Neuronal stem cell (in vitro differentiated cells): ENCODE measurements at regions not wholly inside any gene's neighbourhood (a gene's known extent, or its start where the extent isn't known, plus 50 kb on each side); places are given as distances from the start of the nearest gene placed in this dataset.

ENCODE experiments used
- DNase-seq: peaks from one replicate; pipeline ENCODE4 v3.0.0-alpha.2; 2013; ENCODE audit warnings: low spot score
- H2AFZ ChIP-seq: one replicate; pipeline ENCODE4 v1.6.1; 2013; ENCODE audit warnings: mild to moderate bottlenecking, low read length, inconsistent platforms
- H2AK5ac ChIP-seq: 2 replicates; pipeline ENCODE4 v1.6.1; 2013; ENCODE audit warnings: low read depth, mild to moderate bottlenecking, inconsistent platforms, low read length, moderate library complexity, mixed read lengths
- H2BK120ac ChIP-seq: 2 replicates; pipeline ENCODE4 v1.6.1; 2013; ENCODE audit warnings: low read depth, mild to moderate bottlenecking, inconsistent platforms, low read length, moderate library complexity, mixed read lengths
- H2BK12ac ChIP-seq: one replicate; pipeline ENCODE4 v1.6.1; 2013; ENCODE audit warnings: low read length, inconsistent platforms
- H2BK15ac ChIP-seq: 2 replicates; pipeline ENCODE4 v1.6.1; 2013; ENCODE audit warnings: mild to moderate bottlenecking, low read length, inconsistent platforms, mixed read lengths
- H2BK5ac ChIP-seq: one replicate; pipeline ENCODE4 v1.6.1; 2013; ENCODE audit warnings: inconsistent platforms, mild to moderate bottlenecking, low read length, moderate library complexity
- H3K14ac ChIP-seq: one replicate; pipeline ENCODE4 v1.6.1; 2013; ENCODE audit warnings: low read length, inconsistent platforms
- H3K18ac ChIP-seq: 2 replicates; pipeline ENCODE4 v1.6.1; 2013; ENCODE audit warnings: low read length, inconsistent platforms
- H3K23ac ChIP-seq: 2 replicates; pipeline ENCODE4 v1.6.1; 2013; ENCODE audit warnings: low read depth, mild to moderate bottlenecking, mixed read lengths, low read length, inconsistent platforms; ENCODE audit not compliant: poor library complexity
- H3K27ac ChIP-seq: replicated peaks from 3 replicates; pipeline ENCODE4 v1.5.1; 2013; ENCODE audit warnings: low read length, inconsistent platforms
- H3K27me3 ChIP-seq, 3 experiments: 2 replicates each; pipeline ENCODE4 v1.6.1; 2013; ENCODE audit warnings: low read length in 3 of 3, mild to moderate bottlenecking in 2 of 3, inconsistent platforms in 1 of 3, low read depth in 1 of 3, mixed read lengths in 1 of 3, moderate library complexity in 1 of 3; ENCODE audit not compliant: control insufficient read depth in 3 of 3, insufficient read depth in 3 of 3
- H3K36me3 ChIP-seq, 2 donors: replicated peaks in 1 of 2; 2 replicates each; pipeline ENCODE4 v1.6.1; 2013; ENCODE audit warnings: low read length in 2 of 2; ENCODE audit not compliant: control insufficient read depth in 2 of 2, insufficient read depth in 2 of 2
- H3K4ac ChIP-seq: 2 replicates; pipeline ENCODE4 v1.6.1; 2013; ENCODE audit warnings: inconsistent platforms, mild to moderate bottlenecking, low read length, moderate library complexity
- H3K4me1 ChIP-seq, 2 donors: 1 replicate in 1 of 2; 2 replicates in 1 of 2; pipeline ENCODE4 v1.6.1; 2013; ENCODE audit warnings: low read length in 2 of 2, low read depth in 1 of 2; ENCODE audit not compliant: control insufficient read depth in 2 of 2, insufficient read depth in 1 of 2
- H3K4me2 ChIP-seq: one replicate; pipeline ENCODE4 v1.6.1; 2013; ENCODE audit warnings: mild to moderate bottlenecking, low read length, inconsistent platforms; ENCODE audit not compliant: insufficient read depth, poor library complexity, severe bottlenecking
- H3K4me3 ChIP-seq, 2 donors: 2 replicates each; pipeline ENCODE4 v1.5.1; 2013; ENCODE audit warnings: low read length in 2 of 2, mild to moderate bottlenecking in 2 of 2, inconsistent platforms in 1 of 2, moderate library complexity in 1 of 2
- H3K79me1 ChIP-seq: one replicate; pipeline ENCODE4 v1.6.1; 2013; ENCODE audit warnings: low read depth, mild to moderate bottlenecking, inconsistent platforms, low read length, moderate library complexity
- H3K9ac ChIP-seq: one replicate; pipeline ENCODE4 v1.6.1; 2013; ENCODE audit warnings: mild to moderate bottlenecking, low read depth, low read length, inconsistent platforms; ENCODE audit not compliant: poor library complexity
- H3K9me3 ChIP-seq, 2 donors: replicated peaks in 1 of 2; 2 replicates each; pipeline versions ENCODE3 to v1.6.1; 2013; ENCODE audit warnings: low read length in 2 of 2, mild to moderate bottlenecking in 2 of 2, inconsistent platforms in 1 of 2, low read depth in 1 of 2, mixed read lengths in 1 of 2, moderate library complexity in 1 of 2; ENCODE audit not compliant: control insufficient read depth in 2 of 2, insufficient read depth in 1 of 2
- H4K8ac ChIP-seq: one replicate; pipeline ENCODE4 v1.6.1; 2013; ENCODE audit warnings: low read depth, mild to moderate bottlenecking, inconsistent platforms, low read length, moderate library complexity
- H4K91ac ChIP-seq: one replicate; pipeline ENCODE4 v1.6.1; 2013; ENCODE audit warnings: low read length, low read depth, mild to moderate bottlenecking, inconsistent platforms; ENCODE audit not compliant: poor library complexity
- WGBS, 2 donors: extraction: QIAGEN DNeasy Blood & Tissue Kit; methylation state at CpG; one replicate each; pipeline ENCODE4 v1.1.7; 2013; ENCODE audit warnings: missing lambda C conversion rate in 2 of 2, mixed read lengths in 1 of 2; ENCODE audit not compliant: insufficient read length in 2 of 2, insufficient replicate concordance in 1 of 2; ENCODE audit errors: extremely low coverage in 2 of 2; 5-methylcytosine and 5-hydroxymethylcytosine counted together

DNA sequence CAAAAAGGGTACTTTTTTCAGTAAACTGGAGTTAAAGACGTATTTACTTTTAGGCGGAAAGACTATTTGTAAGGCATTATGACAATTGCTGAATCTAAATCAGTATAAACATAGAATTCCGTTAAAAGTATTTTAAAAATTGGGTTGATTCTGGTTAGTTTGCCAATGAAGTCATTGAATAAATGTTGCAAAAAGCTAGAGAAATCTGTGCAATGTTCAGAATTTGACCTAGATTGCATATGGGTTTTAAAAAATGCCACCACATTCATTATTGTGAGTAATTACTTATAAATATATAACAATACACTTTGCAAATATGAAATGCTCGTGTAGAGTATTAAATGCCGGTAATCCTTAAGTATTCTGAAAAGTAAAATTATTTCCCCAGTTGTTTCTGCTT, 116.5 kb upstream of the EEF1E1 start:
- no peak overlapping the region for H3K4me3 ChIP-seq
- H3K4me2 ChIP-seq = no peak overlapping the region
- H3K4ac ChIP-seq = no peak overlapping the region
- H4K91ac ChIP-seq = no peak overlapping the region
- H3K9ac ChIP-seq = no peak overlapping the region
- no CpG with 5 or more reads among the region's 5 CpGs for WGBS, 2 donors
- no peaks in the 10 kb centered on the region for H3K27me3 ChIP-seq
- H4K8ac ChIP-seq = no peak overlapping the region
- no peak overlapping the region for H2AK5ac ChIP-seq
- H2AFZ ChIP-seq = peak overlapping the region; percentile 35
- no peak overlapping the region for H3K14ac ChIP-seq
- H3K27ac ChIP-seq = no peak overlapping the region
- no peak overlapping the region for H2BK12ac ChIP-seq
- DNase-seq = no peak
- no peak overlapping the region for H2BK15ac ChIP-seq
- H2BK120ac ChIP-seq = no peak overlapping the region
- H3K9me3 ChIP-seq = peaks cover 0 to 2% of the 10 kb centered on the region in 2 donors
- H2BK5ac ChIP-seq = no peak overlapping the region
- H3K23ac ChIP-seq = no peak overlapping the region
- no peaks in the 10 kb centered on the region for H3K79me1 ChIP-seq
- H3K36me3 ChIP-seq = no peaks in the 10 kb centered on the region
- H3K18ac ChIP-seq = no peak overlapping the region
- peaks cover 3 to 10% of the 10 kb centered on the region in 2 donors for H3K4me1 ChIP-seq

- no peak overlapping the region for H2BK120ac ChIP-seq
- H3K36me3 ChIP-seq = no peaks in the 10 kb centered on the region
- H3K14ac ChIP-seq = no peak overlapping the region
- no peak overlapping the region for H2BK12ac ChIP-seq
- no peak overlapping the region for H3K4ac ChIP-seq
- H2BK5ac ChIP-seq = no peak overlapping the region
- no peak overlapping the region for H3K23ac ChIP-seq
- H3K27ac ChIP-seq = no peak overlapping the region
- no CpG with 5 or more reads among the region's 6 CpGs for WGBS, 2 donors
- no peak overlapping the region for H3K4me2 ChIP-seq
- peak overlapping the region; percentile 55 for H2AFZ ChIP-seq
- no peak overlapping the region for H4K8ac ChIP-seq
- H2BK15ac ChIP-seq = no peak overlapping the region
- peaks cover 3 to 10% of the 10 kb centered on the region in 2 donors for H3K4me1 ChIP-seq
- no peak for DNase-seq
- no peaks in the 10 kb centered on the region for H3K79me1 ChIP-seq
- no peak overlapping the region for H4K91ac ChIP-seq
- no peaks in the 10 kb centered on the region for H3K27me3 ChIP-seq
- H2AK5ac ChIP-seq = no peak overlapping the region
- H3K18ac ChIP-seq = peak overlapping the region; percentile 11
- H3K9me3 ChIP-seq = no peaks in the 10 kb centered on the region
- no peak overlapping the region for H3K9ac ChIP-seq
- no peak overlapping the region for H3K4me3 ChIP-seq
Observed at GRCh38 chr6:8215631-8216030, 113.3 kb upstream of the EEF1E1 start.

- Histone ChIP-seq H3K4me3 (no peak overlapping the region), H3K23ac (no peak overlapping the region), H4K91ac (no peak overlapping the region), H3K36me3 (no peaks in the 10 kb centered on the region), H3K4me1 (peaks cover 3 to 9% of the 10 kb centered on the region in 2 donors), H2BK15ac (no peak overlapping the region), H3K27me3 (no peaks in the 10 kb centered on the region), H3K27ac (no peak overlapping the region), H3K79me1 (no peaks in the 10 kb centered on the region), H3K18ac (no peak overlapping the region), H3K9me3 (no peaks in the 10 kb centered on the region), H3K14ac (no peak overlapping the region), H2BK120ac (no peak overlapping the region), H2BK5ac (no peak overlapping the region), H2BK12ac (no peak overlapping the region), H4K8ac (no peak overlapping the region), H3K4me2 (no peak overlapping the region), H3K9ac (no peak overlapping the region), H3K4ac (no peak overlapping the region), H2AK5ac (no peak overlapping the region), H2AFZ (no peak overlapping the region)
- WGBS, 2 donors = 100% methylated on average over 1 of the region's 4 CpGs; no CpG with 5 or more reads in 1 of the 2 donors
- no peak for DNase-seq
Observed at GRCh38 chr6:8213995-8214394, 111.6 kb upstream of the EEF1E1 start.

DNA sequence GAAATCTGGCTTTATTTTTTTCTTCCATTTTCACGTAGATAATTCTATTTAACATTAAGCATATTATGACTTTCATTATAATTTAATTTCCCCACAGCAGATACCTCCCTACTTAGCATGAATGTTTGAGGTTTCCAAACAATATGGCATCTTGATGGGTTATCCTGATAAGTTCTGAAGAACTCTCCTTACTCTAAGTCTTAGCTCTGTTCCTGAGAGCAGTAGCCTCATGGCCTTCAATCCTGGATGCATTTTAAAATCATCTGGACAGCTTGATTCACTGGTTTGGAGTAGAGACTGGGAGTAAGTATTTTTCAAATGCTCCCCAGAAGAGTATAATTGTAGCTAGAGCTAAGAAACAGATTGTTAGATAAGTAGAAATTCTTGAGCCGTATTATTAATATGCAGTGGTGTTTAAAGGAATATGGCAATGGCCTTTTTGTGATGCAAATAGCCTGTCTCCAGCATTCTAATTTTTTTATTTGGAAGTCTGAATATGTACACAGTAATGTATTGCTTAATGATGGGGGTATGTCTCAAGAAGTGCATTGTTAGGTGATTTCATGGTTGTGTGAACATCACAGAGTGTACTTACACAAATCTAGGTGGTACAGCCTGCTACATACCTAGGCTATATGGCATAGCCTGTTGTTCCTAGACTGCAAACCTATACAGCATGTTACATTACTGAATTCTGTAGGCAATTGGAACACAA, 110.5 kb upstream of the EEF1E1 start:
- Histone ChIP-seq H4K91ac (no peak overlapping the region), H3K36me3 (no peaks in the 10 kb centered on the region), H3K4me1 (peaks cover 0 to 3% of the 10 kb centered on the region in 2 donors), H3K9me3 (no peaks in the 10 kb centered on the region), H2BK12ac (no peak overlapping the region), H3K9ac (no peak overlapping the region), H3K14ac (no peak overlapping the region), H2AFZ (no peak overlapping the region), H3K23ac (no peak overlapping the region), H3K27ac (no peak overlapping the region), H2BK15ac (no peak overlapping the region), H2AK5ac (no peak overlapping the region), H3K4me2 (no peak overlapping the region), H4K8ac (no peak overlapping the region), H3K27me3 (no peaks in the 10 kb centered on the region), H3K18ac (no peak overlapping the region), H3K4ac (no peak overlapping the region), H3K79me1 (no peaks in the 10 kb centered on the region), H3K4me3 (no peak overlapping the region), H2BK120ac (no peak overlapping the region), H2BK5ac (no peak overlapping the region)
- no CpG with 5 or more reads among the region's 2 CpGs for WGBS, 2 donors
- no peak for DNase-seq
